HCT116 (cell line): ENCODE measurements at regions not wholly inside any gene's neighbourhood (a gene's known extent, or its start where the extent isn't known, plus 50 kb on each side); places are given as distances from the start of the nearest gene placed in this dataset.

Experiments
- ATAC-seq: fragments of 200-7000 bp; cut with Tn5 transposase; 2 replicates; pipeline ENCODE4 v1.9.1; 2020; ENCODE audit warnings: mild to moderate bottlenecking, moderate library complexity
- BruUV-seq: library from RNA; stranded (reverse); fragments of 400-500 nt; replicated peaks from 2 replicates; lab custom pipeline; 2021; lab: Mats Ljungman, UMichigan
- CTCF ChIA-PET: fragments of 300-600 bp; sonication (Branson Sonifier 250); formaldehyde crosslinking; loops from one replicate; lab custom pipeline; 2021; ENCODE audit warnings: antibody characterized with exemption; lab: Charles Lee
- POLR2A ChIA-PET: fragments of 300-600, 350-600 bp; sonication (Branson Sonifier 250); formaldehyde crosslinking; loops from one replicate; lab custom pipeline; 2021; ENCODE audit warnings: antibody characterized with exemption; lab: Charles Lee
- RAD21 ChIA-PET, 2 experiments: fragments of 300-600 bp; sonication (Branson Sonifier 250); formaldehyde crosslinking; loops; one replicate each; lab custom pipeline; 2023; ENCODE audit warnings: low total read pairs in 2 of 2; ENCODE audit not compliant: uncharacterized antibody in 2 of 2, unreplicated experiment in 2 of 2, low non-redundant PET in 1 of 2; lab: Charles Lee
- DNase-seq: peaks from one replicate; pipeline ENCODE4 v3.0.0-alpha.2; 2010; ENCODE audit warnings: low read depth, low spot score
- H2AFZ ChIP-seq: fragments of 200-600 bp; shearing (Covaris generic), sonication (generic); 2 replicates; pipeline ENCODE4 v1.6.1; 2017; ENCODE audit warnings: low read depth, mixed run types, mixed read lengths, antibody characterized with exemption, low read length; ENCODE audit not compliant: poor library complexity, severe bottlenecking
- H3K27ac ChIP-seq: 2 replicates; pipeline ENCODE4 v1.5.1; 2012; ENCODE audit warnings: low read depth, low read length
- H3K27me3 ChIP-seq: fragments of 200-600 bp; sonication (generic); 2 replicates; pipeline ENCODE4 v1.6.1; 2016; ENCODE audit warnings: mixed run types, low read length, mixed read lengths; ENCODE audit not compliant: insufficient read depth
- H3K36me3 ChIP-seq, 2 experiments: fragments of 200-500 bp in 1 of 2; fragments of 200-600 bp in 1 of 2; sonication (Bioruptor generic) in 1 of 2; sonication (generic) in 1 of 2; 2 replicates each; pipeline versions ENCODE4 v1.5.1 to v1.6.1; 2014 to 2016; ENCODE audit warnings: low read length in 2 of 2, inconsistent platforms in 1 of 2, mixed read lengths in 1 of 2, mixed run types in 1 of 2; ENCODE audit not compliant: insufficient read depth in 2 of 2, control insufficient read depth in 1 of 2
- H3K4me1 ChIP-seq, 2 experiments: fragments of 200-600 bp in 1 of 2; sonication (generic) in 1 of 2; 2 replicates each; pipeline versions ENCODE4 v1.5.1 to v1.6.1; 2012 to 2017; ENCODE audit warnings: low read length in 2 of 2, inconsistent platforms in 1 of 2, mild to moderate bottlenecking in 1 of 2, mixed read lengths in 1 of 2, mixed run types in 1 of 2, moderate library complexity in 1 of 2; ENCODE audit not compliant: insufficient read depth in 2 of 2, control insufficient read depth in 1 of 2
- H3K4me2 ChIP-seq: fragments of 200-600 bp; sonication (generic); 2 replicates; pipeline ENCODE4 v1.6.1; 2017; ENCODE audit warnings: mixed run types, low read length, mixed read lengths
- H3K4me3 ChIP-seq, 2 experiments: fragments of 200-600 bp in 1 of 2; sonication (generic) in 1 of 2; replicated peaks in 1 of 2; 2 replicates each; pipeline ENCODE4 v1.5.1; 2011 to 2016; ENCODE audit warnings: low read length in 2 of 2, control low read depth in 1 of 2, low read depth in 1 of 2, mild to moderate bottlenecking in 1 of 2, mixed read lengths in 1 of 2, mixed run types in 1 of 2
- H3K79me2 ChIP-seq: fragments of 200-600 bp; sonication (generic); 2 replicates; pipeline ENCODE4 v1.6.1; 2017; ENCODE audit warnings: mild to moderate bottlenecking, mixed run types, low read length, moderate library complexity, mixed read lengths; ENCODE audit not compliant: insufficient read depth
- H3K9ac ChIP-seq: fragments of 200-600 bp; sonication (generic); 2 replicates; pipeline ENCODE4 v1.6.1; 2016; ENCODE audit warnings: low read length, mixed read lengths
- H3K9me2 ChIP-seq: fragments of 200-600 bp; sonication (generic), shearing (Covaris generic); 2 replicates; pipeline ENCODE4 v1.6.1; 2017; ENCODE audit warnings: mixed run types, mild to moderate bottlenecking, moderate library complexity; ENCODE audit not compliant: insufficient read depth
- H3K9me3 ChIP-seq, 2 experiments: fragments of 200-500 bp in 1 of 2; fragments of 200-600 bp in 1 of 2; sonication (Bioruptor generic) in 1 of 2; sonication (generic) in 1 of 2; 2 replicates each; pipeline ENCODE4 v1.6.1; 2014 to 2017; ENCODE audit warnings: low read length in 2 of 2, mixed read lengths in 2 of 2, inconsistent platforms in 1 of 2, low read depth in 1 of 2, mild to moderate bottlenecking in 1 of 2, mixed run types in 1 of 2, moderate library complexity in 1 of 2; ENCODE audit not compliant: control insufficient read depth in 1 of 2, insufficient read depth in 1 of 2
- H4K20me1 ChIP-seq: fragments of 200-600 bp; sonication (generic), shearing (Covaris generic); 2 replicates; pipeline ENCODE4 v1.6.1; 2017; ENCODE audit warnings: mixed run types, mild to moderate bottlenecking, moderate library complexity; ENCODE audit not compliant: insufficient read depth
- CBX3 ChIP-seq: IDR thresholded peaks from 2 replicates; pipeline ENCODE4 v1.6.1; 2012; ENCODE audit warnings: low read depth
- POLR2AphosphoS5 ChIP-seq: IDR thresholded peaks from 2 replicates; pipeline ENCODE4 v1.6.1; 2011; ENCODE audit warnings: mild to moderate bottlenecking, low read depth, low read length, moderate library complexity
- ZNF274 ChIP-seq: fragments of 200-500 bp; sonication (Bioruptor generic); IDR thresholded peaks from 2 replicates; pipeline ENCODE4 v1.6.1; 2014; ENCODE audit warnings: mild to moderate bottlenecking, low read depth, low read length, inconsistent platforms
- intact Hi-C: fragments of 100-400 bp; cut with micrococcal nuclease; formaldehyde crosslinking; loops from 2 replicates; pipeline ENCODE4 v1.10.0; 2022

GRCh38 chr15:39482459-39482858, 98.4 kb upstream of the THBS1 start:
- no peaks in the 10 kb centered on the region for H3K9me3 ChIP-seq
- no peak overlapping the region for H3K27ac ChIP-seq
- CTCF ChIA-PET, result no interaction called here
- intact Hi-C loops, result no loop called here
- H3K79me2 ChIP-seq, result no peaks in the 10 kb centered on the region
- H3K4me3 ChIP-seq, result no peak overlapping the region
- RAD21 ChIA-PET, result no interaction called here
- DNase-seq, result no peak
- H3K27me3 ChIP-seq, result no peaks in the 10 kb centered on the region; the same call in 1 of the 2 replicates
- no peak overlapping the region for H2AFZ ChIP-seq
- BruUV-seq, result no TSS peak
- ATAC-seq, result no peak
- H3K36me3 ChIP-seq, result no peaks in the 10 kb centered on the region
- H3K9me2 ChIP-seq, result no peaks in the 10 kb centered on the region
- H3K4me2 ChIP-seq, result no peak overlapping the region
- no peaks in the 10 kb centered on the region for H4K20me1 ChIP-seq
- no peaks in the 10 kb centered on the region for H3K4me1 ChIP-seq
- POLR2A ChIA-PET, result no interaction called here
- no peak for TF ChIP-seq CBX3
- TF ChIP-seq, all 23 proteins: peak for 0
- no peak overlapping the region for H3K9ac ChIP-seq

- H3K4me2 ChIP-seq, result no peak overlapping the region
- no peaks in the 10 kb centered on the region for H3K79me2 ChIP-seq
- no peak overlapping the region for H2AFZ ChIP-seq
- POLR2A ChIA-PET, result no interaction called here
- CTCF ChIA-PET, result no interaction called here
- TF ChIP-seq POLR2AphosphoS5, result no peak
- no peak for TF ChIP-seq ZNF274
- H3K27ac ChIP-seq, result no peak overlapping the region
- DNase-seq, result no peak
- no peak for ATAC-seq
- H3K4me3 ChIP-seq, result no peak overlapping the region
- no peaks in the 10 kb centered on the region for H3K27me3 ChIP-seq
- no peaks in the 10 kb centered on the region for H3K9me2 ChIP-seq
- no TSS peak for BruUV-seq
- no peaks in the 10 kb centered on the region for H4K20me1 ChIP-seq
- RAD21 ChIA-PET, result no interaction called here
- no peaks in the 10 kb centered on the region for H3K9me3 ChIP-seq
- H3K9ac ChIP-seq, result no peak overlapping the region
- H3K4me1 ChIP-seq, result no peaks in the 10 kb centered on the region
- intact Hi-C loops, result no loop called here
- H3K36me3 ChIP-seq, result no peaks in the 10 kb centered on the region
Measured at GRCh38 chr15:39486621-39487457, 94.0 kb upstream of the THBS1 start.
